Daoy (cell line): ENCODE measurements at regions not wholly inside any gene's neighbourhood (a gene's known extent, or its start where the extent isn't known, plus 50 kb on each side); places are given as distances from the start of the nearest gene placed in this dataset.

Experiments used
- DNase-seq: peaks from one replicate; pipeline ENCODE4 v3.0.0-alpha.2; 2015; ENCODE audit warnings: low read depth

DNA sequence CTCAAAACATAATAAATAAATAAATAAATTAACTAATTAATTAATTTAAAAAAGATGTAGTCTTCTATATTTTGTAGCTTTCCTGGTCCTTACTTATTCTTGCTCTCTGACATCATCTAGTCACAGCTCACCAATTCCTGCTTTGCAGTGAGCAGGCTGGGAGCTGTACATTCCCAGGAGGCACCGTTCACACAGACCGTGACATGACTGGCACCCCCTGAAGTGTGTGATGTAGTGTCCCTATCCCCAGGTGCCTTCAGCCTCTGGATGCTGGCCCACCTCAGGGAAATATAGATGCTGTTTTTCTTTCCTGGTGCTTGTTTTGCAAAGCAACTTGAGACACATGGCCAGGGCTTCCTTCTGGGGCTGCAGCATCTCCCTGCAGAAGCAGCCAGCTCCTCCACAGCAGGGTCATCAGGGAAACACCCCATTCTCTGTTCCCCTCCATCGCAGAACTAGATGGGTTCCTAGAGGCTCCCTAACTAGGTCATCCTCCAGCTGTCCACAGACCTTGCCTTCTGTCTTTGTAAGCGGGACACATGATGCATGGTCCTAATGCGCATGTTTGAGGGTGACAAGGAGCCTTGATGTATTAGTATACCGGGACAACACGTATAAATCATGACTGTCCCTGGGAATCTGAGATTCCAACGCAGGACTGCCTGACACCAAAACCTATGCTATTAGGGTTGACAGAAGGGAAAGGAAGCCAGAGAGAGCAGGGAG lies 76.4 kb downstream of the RHOB start:
- DNase-seq: no peak

DNA sequence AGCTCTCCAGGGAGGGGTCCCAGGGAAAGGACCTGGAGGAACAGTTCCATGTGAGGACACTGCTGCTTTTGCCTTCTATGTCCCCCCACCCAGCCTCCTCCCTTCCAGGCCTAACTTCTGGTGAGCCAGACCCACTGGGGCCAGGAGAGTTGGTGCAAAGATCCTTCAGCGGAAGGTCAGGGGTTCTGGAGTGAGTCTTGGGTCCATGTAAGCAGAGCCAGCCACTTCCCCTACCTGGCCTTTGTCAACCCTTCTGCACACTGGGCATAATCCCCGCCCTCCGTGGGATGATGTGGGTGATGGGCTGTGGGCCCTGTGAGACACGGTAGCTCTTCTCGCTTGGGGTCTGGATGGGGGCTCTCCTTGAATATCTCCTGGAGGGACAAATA lies 76.9 kb downstream of the RHOB start:
- no peak for DNase-seq

DNA sequence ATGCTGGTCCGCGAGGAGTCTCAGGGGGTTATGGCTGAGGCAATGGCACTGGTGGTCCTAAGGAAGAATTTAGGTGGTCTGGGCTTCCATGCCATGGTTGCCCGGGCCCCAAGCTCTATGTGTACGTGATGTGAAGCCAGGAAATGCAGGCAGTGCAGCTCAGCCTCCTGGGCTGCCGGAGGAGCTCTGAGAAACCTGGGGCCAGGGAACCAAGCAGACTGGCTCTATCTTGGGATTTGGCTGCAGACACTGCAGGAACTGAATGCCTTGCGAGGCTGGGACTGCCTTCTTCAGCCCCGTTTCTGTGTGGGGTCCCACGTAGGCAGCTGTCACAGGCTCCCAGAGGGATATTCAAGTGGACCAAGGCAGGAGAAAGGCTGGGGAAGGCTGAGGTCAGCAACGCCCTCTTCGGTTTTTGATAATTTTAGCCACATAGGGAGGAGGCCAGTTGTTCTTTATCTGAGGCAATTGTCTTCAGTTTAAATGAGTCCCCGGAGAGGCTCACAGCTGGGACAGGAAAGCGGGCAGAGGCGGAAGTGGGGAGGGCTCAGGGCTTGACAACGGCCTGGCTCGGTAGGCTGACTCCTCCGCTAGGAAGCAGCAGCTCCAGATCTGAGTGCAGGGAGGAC lies 77.7 kb downstream of the RHOB start:
- DNase-seq: no peak

DNA sequence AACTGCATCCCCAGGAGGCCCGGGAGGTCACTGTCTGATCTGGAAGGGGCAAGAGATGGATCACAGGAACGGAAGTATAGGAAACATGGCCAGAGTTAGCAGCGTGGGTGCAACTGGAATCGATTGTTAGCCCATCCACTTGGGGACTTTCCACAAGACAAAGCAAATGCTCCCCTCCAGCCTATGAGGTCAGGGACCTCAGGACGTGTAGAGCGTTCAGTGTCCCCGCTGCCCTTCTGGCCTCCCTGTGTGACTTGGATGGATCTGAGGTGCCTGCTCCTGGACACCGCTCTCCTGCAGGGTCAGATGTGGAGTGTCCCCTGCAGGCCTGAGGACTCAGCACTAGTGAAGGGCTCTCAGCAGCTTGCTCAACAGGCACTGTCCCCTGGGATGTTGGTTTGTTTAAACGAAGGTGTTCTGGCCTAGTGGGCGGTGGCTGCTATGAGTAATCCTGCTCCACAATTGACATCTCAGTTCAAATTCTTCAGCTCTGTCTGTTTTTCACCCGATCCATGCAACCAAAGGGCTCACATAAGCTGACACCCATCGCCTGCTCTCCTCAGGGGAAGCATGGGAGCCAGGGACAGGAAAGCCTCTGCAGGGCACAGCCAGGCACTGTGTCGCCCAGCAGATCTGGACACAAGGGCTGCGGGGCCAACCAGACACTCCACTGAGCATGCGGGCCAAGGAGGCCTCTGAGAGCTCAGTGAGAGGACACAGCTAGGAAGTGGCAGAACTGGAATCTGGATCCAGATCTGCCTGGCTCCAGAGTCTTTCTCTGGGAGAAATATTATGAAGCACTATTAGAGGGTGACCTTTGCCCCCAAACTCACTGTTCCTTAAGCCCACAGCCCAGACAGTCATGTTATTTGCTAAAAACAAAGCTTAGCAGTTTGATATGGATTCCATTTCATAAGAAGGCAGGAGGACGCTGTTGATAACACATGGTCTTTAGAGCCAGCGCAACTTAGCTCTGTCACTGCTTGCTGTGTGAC lies 78.5 kb downstream of the RHOB start:
- DNase-seq: peak; percentile 86

DNA sequence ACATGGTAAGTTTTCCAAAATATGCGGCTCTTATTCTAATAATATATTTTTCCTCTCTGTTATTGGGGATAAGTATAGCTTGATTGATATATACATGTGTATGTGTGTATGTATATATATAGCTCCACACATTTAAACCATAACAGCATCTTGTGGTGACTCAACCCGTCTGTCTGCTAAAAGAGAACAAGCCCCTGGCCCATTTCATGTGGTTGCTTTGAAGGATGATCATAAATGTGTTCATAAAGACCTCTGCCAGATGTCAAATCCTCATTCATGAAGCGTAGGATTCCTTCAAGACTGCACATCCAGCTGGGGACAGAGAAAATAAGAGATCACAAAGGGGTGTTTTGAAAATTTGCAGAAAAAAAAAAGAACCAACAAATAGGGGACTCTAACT lies 79.3 kb downstream of the RHOB start:
- no peak for DNase-seq

DNA sequence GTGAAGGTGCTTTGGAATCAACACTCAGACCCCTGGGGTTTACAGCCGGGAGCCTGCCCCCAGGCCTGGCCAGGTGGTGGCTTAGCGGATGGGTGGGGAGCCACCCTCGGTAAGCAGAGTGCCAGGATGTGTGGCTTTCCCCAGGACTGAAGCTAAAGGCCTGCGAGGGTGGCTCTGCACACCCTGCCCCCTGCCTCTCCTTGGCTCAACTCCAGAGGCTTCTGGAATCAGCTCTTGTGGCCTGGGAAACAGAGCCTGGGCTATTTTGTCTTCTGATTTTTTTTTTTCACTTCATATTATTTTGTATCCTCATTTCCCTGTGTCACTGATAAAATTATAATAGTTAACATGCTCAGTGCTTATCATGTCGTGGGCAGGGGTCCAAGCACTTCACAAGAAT lies 79.8 kb downstream of the RHOB start:
- peak; percentile 72 for DNase-seq

DNA sequence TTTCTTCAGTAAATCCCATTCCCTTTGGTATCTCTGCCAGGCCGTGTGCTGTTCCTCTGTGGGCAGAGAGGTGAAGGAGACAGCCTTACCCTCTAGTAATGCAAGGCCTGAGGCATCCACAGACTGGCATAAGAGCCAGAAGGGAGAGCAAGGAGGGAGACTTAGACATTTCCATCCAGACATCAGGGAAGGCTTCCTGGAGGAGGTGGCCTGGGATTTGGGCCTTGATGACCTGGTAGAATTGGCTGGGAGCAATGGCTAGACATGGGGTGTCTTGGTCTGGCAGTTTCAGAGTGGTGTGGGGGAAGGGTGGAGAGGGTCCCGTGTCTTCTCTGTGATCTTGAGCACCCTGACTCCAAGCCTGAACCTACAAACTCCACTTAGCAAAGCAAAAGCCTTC lies 81.8 kb downstream of the RHOB start:
- DNase-seq: no peak

DNA sequence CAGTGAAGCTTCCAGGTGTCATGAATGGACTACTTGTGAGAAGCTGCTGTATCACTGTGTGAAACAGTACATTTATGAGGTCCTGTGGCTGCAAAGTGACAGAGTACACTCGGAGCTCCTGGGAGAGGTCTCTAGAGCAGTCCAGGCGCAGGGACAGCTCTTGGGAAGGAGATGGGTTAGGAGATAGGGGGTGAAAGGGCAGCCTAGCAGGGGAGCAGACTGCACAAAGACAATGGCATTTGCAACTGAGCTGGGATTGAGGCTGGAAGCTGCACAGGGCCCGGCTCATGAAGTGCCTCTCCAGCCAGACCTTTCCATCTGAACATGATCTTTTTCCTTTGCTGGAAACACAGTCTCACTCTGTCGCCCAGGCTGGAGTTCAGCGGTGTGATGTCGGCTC lies 83.6 kb downstream of the RHOB start:
- DNase-seq: no peak

DNA sequence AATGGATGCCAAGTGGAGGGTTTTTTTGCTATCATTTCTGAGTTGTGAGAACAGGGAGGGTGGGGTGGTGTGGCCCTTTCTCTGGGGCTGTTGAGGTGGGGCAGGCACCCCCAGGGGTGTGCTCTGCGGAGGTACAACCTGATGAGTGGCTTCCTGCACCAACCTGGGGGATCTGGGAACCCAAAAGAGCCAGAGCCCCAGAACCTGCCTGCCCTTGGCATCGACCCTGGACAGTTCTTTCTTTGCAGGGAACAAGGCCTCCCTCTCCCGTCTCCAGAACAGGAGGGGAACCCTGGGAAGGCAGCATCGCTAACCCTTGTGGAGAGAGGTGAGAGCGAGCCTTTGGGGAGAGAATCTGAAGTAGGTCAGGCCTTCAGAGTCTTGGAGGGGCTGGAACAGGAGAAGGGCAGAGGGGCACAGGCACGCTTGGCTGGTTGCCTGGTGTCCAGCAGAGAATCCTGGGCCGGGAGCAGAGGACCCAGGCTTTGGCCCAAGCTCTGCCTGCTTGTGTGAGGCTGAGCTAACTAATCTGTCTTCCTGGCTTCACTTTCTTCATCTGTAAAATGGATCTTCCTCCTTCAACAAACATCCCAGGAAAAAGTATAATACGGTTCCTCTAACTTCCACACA lies 84.9 kb downstream of the RHOB start:
- DNase-seq: no peak

DNA sequence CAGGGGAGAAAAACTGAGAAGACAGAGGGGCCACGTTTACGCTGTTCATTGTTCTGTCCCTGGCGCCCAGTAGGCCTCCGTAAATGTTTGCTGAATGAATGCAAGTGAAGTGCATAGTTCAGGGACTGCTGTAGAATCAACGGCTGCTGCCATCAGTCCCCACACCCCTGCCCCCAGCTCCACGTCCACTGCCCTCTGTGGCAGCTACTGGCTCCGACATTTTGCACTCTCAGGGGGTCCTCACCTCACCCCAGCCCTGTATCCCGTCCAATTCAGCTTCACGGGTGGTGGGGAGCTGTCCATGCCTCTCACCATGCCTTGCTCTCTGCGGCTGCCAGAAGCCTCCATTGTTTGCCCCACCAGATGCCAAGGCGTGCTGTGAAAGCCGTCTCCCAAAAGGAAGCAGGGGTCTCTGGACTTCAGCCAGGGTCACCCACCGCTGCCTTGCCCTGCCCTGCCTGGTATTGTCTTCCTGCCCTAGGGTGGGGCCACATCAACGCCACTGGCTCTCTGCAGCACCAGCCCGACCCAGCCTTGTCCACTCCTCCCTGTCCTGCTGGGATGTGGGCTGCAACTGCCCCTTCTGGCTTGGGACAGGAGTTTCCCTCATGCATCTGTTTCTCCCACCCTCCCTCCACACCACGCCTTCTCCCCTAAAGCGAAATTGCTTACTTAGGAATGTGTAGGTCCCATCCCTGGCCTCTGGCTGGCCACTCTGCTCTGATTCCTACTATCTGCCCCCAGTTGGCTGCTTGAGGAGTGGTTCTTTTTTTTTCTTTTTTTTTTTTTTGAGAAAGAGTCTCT lies 86.0 kb downstream of the RHOB start:
- no peak for DNase-seq

DNA sequence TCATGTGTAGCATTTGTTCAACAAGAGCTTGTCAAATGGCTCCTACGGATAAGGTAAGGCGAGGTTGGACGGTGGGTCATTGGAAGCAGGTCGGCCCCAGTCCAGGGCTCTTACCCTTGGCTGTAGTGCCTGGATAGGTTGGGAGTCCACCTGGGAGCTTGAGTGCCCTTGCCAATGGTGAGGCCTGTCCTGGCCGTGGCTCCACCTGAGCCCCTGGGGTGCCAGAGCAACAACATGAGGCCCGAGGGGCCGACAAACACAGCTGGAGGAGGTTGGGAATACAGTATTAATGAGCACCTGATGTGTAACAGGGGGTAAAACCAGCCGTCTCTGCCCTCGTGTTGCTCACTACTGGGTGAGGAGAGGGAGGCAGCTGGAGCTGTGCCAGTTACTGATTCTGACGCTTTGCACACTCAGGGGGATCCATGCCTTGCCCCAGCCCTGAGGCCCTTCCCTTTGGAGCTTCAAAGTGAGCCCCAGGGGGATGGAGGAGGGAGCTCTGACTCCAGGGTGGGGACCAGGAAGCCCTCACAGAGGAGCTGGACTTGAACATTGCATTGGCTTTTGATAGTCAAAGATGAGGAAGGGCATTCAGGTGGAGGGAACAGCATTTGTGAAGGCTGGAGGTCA lies 87.2 kb downstream of the RHOB start:
- no peak for DNase-seq

DNA sequence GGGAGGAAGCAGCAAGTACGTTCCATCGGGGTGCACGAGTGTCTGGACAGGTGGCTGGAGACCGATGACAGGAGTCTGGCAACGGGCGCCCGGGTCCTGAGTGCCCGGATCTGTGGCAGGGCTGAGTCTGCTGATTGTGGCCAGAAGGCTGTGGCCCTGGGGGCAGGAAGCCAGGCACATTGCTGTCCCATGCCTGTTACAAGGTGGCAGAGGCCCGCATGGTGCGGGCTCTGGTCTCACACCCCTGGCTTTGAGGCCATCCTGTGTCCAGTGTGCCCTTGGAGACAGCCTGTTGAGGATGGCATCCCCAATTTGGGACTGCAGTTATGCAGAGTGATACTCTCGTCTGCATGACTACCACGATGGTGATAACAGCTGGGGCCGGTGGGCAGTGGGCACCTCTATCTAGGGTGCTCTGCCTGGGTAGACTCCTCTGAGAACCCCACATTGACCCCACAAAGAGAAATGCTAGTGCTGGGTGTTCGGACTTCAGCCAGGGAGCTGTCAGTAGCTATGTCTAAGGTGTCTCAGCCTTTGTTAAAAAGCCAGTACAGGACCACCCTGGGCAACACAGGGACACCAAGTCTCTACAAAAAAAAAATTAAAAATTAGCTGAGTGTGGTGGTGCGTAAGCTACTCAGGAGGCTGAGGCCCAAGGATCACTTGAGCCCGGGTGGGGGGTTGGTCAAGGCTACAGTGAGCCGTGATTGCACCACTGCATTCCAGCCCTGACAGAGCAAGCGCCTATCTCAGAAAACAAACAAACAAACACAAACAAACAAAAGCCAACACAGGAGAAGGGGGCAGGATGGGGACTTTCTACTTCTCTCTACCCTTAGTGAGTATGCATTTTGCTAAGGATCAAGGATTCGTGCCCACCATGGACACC lies 88.3 kb downstream of the RHOB start:
- DNase-seq: no peak

DNA sequence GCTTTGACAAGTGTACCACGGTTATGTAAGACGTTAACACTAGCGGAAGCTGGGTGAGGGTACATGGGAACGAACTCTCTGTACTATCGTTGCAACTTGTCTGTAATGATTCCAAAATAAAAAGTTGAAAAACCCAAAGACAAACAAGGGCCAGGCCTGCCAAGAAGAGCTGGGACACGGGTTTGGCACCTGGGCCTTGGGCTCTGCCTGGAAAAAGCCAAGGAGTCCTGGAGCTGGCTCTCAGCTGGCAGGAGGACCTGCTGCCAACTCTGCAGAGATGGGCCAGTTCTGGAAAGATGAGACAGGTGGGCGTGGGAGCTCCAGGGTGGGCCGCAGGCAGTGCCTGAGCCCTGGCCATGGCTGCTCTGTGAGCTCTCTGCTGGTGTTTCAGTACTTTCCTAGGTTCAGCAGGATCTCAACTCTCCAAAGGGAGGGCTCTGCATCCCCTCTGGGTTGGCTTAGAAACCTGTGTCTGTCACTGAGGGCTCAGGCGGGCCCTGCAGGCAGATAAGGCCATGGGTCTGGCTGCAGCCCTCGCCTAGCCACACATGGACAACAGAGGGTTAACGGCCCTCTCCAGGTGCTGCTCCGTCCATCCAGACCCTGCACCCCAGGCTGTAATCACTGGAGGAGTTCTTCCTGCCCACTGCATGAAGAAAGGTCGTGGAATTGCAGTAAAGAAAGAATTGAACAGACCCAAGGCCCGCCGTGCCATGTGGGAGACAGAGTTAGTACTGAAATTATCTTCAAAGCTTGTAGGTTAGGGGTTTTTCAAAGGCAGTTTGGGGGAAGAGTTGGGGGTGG lies 89.9 kb downstream of the RHOB start:
- DNase-seq: no peak

DNA sequence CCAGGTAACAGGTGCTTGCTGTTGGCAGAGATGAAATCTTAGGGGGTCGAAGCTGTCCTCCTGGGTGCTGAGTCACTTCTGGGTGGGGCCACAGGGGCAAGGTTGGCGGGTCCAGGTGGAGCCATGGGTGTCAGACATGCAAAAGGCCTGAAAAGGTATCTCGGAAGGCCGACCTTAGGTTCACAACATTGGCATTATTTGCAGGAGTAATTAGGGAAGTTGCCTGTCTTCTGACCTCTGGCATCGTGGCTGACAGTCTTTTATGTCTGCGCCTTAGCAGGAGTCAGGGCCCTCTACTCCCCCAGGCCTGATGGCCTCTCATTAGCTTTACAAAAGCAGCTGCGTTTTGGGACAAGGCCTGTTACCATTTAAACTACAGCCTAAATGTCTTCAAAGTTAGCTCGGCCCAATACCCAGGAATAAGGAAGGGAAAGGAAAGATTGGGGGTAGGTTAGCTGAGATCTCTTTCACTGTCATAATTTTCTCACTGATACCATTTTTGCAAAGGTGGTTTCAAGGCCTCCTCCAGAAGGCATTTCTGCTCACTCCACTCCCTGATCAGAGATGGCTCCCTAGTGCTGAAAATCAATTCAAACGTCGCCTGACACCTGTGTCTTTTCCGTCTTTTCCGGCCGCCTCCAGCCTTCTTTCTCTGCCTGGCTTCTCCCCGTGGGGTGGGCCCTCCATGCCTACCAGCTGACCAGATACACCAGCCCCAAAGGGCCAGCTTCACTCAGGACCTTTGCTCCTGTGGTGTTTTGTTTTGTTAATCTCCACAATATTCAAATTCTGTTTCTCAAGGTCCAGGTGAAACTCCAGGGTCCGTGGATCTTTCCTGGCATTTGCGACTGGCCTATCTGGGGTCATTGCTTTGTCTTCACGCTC lies 90.8 kb downstream of the RHOB start:
- no peak for DNase-seq

DNA sequence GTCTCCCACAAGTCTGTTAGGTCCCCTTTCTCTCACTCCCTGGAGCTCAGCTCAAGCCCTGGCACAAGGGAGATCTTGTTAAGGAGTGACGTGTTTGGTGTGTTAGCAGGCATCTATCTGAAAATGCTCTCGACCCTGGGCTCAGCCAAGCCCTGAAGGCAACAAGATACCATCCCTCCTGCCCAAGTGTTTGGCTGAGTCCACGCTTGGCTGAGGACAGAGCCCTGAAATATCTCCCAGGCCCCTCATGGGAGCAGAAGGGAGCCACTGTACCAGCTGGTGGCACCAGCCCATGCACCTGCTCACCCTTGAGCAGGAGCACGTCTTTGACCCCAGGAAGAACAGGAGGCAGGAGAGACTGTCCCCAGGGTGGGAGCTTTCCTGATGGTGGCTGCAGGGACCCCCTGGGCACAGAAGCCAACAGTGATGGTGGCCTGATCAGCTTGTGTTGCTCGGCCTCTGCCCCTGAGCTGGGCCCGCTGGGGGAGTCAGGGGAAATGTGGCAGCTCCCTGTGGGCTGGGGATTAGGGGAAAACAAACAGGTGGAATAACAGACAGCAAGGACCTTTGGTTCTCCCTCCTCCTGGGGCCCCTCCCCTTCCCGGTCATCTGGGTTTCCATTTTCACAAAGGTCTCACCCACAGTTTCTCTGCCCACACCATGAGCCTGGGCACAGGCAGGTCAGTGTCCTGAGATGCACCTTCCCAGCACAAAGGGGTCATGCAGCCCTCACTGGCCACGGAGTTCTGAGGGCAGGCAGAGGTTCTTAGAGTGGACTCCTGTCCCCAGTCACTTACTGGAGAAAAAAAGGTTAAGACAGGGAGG lies 91.6 kb downstream of the RHOB start:
- no peak for DNase-seq

DNA sequence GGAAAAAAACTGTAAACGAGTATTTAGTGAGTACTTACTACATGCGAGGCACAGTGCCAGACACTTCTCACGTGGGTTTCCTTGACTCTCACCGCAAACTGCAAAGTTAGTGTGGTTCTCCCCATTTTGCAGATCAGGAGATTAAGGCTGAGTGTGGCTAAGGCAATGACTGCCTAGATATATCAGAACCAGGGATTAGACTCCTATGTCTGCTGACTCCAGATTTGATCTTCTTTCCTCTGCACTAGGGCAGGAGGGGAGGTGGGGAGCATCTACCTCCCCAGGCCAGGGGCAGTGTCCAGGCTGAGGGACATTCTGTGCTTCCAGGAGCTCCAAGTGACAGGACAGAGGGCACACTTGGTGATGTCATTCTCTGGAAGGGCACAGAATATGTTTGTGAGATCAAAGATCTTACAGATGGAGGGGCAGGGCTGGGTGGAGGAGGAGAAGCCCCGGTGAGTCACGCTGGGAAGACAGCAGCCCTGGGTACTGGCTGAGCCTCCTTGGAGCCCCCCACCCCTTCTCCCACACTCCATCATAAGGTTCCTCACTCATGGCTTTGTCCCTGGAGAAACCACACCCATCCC lies 92.4 kb downstream of the RHOB start:
- DNase-seq: peak; percentile 64
